GM19452 (cell line): ENCODE measurements at regions not wholly inside any gene's neighbourhood (a gene's known extent, or its start where the extent isn't known, plus 50 kb on each side); places are given as distances from the start of the nearest gene placed in this dataset.
A peak's percentile ranks its signal among the peaks of the same experiment; 100 is the strongest.

Experiments
- ATAC-seq: cut with Tn5 transposase; IDR thresholded peaks from one replicate; pipeline ENCODE4 v1.9.1; 2021; ENCODE audit not compliant: unreplicated experiment

DNA sequence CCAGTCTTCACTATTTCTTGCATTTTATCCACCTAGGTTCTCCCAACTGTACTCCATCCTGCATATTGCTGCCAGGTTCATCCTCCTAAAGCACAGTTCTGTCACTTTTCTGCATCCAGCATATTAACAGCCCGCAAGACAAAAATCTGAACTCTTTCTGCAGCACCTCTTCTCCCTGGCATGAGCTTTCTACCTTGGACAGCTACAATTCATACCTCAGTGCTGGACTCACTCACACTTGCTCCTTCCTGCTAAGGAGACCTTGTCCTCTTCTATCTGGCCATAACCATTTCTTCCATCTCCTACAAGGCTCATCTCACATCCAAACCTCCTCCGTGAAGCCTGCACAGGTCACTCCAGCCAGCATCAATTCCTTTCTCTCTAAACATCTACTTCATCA is 170.1 kb upstream of the GRIP1 start:
- no peak for ATAC-seq

DNA sequence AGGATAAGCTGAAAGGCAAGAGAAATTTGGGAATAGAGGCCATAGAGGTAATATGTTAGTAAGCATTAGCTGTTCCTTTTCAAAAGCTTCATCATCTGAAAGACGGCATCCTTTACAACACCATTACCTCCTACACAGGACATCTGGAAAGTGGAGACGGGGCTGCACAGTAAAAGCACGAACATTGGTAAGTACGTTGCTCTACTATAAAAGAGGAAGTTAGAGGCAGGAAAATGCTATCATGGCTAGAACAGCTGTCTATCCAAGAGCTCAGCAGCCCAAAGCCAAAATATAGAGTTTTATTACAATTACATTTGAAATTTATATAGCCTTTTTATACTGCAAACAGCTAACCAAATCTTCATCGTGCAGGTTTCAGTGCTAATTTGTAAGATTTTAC is 172.3 kb upstream of the GRIP1 start:
- ATAC-seq, result no peak

DNA sequence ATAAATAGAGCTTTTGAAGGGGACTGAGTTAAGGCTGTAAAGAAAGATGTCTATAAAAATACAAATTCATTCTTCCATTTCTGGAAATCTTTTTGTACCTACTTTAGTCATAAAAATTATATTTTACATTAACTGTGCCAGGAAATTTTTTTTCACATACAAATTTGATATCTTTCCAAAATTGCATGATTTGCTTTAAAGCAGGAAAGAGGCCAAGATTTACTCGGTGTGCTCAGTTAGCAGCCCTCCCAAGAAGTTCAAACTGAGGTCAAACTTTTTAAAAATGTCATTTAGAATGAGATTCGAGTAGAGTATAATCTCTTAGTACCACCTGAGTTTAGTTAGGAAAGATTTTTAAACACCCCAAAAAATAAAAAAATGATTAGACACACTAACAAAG is 173.2 kb upstream of the GRIP1 start:
- no peak for ATAC-seq

DNA sequence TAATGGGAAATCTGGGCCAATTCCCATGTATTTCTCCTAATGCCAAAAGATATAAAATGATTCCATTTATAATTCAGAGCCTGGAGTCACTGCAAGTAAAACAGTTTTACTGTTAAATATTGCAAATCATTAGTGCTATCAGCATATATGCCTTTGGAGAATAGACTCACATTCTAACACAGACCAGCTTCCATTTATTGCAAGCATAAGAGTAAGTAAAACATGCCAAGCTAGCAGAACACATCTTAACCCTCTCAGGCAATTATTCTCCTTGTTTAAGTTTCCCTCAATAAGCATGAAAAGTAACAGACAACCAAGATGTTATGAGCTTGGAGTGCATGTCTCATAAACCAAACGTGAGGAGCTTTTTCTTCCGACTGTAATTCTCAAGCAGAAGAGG is 173.9 kb upstream of the GRIP1 start:
- ATAC-seq, result no peak

DNA sequence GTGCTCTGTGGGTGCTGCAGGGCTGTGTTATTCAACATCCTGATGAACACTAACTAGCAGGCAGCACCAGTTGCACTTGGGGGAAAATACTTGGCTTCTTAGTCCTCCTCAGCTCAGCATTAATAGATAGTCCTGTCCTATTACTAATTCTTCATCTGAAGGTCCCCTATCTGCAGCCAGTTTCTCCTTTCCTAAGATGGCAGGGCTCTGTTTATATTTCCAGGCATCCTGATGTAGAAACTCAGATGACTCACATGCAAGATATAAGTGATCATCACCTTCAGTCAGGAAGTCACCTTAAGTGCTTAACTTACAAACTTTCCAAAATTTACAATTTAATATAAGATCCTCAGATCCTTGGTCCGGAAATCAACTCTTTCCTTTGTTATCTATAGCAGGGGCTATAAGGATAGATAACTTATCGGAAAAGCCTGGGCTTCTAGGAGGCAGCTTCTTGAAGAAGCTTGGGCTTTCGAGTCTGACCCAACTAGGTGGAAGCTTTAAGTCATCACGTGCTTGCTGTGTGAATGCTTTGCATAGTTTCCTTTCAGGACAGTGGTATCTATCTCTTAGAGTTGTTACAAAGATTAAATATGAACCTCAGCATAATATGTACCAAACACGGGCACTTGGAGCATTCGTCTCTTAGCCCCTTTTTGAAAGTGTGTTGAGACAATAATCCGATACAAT is 181.0 kb upstream of the GRIP1 start:
- ATAC-seq, result no peak

DNA sequence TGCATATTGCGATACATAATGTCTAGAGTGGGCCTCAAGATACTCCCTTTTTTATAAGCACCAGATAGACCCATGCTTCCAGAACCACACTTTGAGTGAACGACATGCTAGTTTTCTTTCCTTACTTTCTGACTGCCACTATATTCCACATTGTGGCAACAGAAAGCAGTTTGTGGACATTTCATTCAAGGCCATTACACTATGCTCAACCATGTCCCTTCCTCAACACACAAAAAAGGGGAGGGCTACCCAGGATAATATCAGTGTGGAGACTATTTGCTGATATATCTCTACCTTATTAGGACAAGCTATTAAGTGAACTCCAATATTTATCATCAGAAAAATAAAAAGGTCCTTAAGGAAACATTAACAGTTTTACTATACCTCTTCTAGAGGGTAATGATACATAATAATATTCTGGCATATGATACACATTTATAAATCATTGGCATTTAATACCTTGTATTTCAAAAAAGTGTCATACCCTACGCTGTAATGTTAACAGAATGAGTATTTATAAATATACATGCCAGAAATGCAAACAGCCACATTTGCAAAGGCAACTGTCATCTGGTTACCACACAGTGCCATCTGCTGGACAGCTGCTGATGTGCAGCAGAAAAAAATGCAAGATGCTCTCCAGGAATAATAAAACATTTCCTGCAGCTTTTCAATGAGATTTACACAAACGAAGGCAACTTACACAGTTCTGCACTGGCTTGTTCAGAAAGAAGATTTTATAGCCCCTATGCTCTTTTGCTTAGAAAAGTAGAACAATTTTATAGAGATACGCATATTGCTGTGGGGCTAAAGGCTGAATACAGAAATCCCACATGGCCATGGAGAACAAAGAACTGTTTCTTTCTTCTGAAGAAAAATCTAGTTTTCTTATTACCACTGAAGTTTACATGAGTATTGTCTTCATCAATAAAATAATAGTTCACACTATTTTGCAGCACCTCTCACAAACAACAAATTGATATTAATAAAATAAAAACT is 182.2 kb upstream of the GRIP1 start:
- ATAC-seq, result peak; percentile 66

DNA sequence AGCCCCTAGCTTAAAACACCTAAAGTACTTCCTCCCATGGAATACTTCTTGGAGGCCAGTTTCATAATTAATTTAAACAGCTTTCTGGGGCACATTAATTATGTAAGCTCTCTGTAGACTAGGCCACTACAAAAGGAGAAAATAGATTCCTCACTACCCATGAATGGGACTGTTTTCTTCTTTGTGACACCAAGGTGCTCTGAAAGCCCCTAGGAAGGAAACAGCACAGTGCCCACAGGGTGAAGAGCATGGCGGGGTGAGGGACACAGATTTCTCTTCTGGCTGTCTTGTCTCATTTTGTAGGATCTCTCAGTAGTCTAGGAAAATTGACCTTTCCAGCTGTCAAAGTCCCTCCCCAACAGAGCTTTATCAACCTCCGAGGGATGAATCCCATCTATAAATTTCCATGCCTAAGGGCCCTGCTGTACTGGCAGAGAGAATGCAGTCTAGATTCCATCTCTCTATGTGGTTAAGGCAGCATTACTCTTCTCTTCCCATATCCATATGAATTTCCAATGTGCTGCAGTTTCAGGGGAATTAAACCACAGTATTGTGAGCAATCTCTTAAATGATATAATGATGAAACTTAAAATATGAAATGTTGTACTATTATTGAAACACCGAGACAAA is 183.6 kb upstream of the GRIP1 start:
- ATAC-seq, result no peak

DNA sequence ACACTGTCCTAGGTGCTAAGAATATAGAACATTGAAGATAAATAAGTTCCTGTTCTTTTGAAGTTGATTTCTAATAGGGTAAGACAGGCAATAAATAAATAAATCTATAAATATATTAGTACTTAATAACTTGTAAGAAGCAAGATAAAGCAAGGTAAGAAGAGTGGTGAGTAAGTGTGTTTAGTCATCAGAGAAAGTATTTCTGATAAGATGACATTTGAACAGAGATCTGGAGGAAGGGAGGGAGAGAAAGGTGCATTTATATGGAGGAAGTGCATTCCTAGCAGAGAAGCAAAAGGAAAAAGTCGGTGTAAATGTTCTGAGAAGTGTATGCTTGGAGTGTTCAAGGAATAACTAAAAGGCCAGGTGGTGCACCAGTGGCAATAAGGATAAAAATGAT is 184.4 kb upstream of the GRIP1 start:
- ATAC-seq, result no peak

DNA sequence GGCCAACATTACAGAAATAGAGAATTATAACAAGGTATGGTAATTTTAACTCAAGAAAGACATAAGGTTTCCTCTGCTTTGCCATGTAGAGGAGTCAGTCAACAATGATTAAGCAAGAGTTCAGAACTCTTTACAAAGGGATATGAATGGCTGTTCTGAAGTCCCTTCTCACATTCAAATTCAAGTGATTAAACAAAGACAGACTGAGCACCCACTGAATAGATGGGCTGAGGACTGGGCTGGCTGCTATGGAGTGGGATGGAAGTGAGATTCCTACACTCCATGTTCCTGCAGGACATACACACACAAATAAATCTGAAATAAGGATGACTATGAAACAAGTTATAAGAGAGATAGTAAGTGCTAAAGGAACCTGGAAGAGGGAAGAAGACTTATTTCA is 199.0 kb upstream of the GRIP1 start:
- no peak for ATAC-seq

DNA sequence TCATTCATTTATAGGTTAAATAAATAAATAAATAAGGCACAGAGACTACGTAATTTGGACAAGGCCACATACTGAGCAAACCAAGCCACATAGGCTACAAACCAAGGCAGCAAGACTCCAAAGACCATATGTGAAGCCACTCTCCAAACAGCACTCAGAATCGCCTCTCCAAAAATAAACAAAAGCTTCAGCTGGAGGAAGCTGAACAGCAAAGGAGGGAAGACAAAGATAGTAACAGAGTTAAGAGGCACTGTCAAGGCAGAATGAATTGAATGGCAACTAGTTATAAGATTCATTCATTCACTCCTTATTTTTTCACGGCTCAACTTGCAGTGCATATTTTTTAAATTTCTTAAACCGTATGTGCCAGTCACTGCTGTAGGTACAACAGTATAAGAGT is 200.5 kb upstream of the GRIP1 start:
- no peak for ATAC-seq

DNA sequence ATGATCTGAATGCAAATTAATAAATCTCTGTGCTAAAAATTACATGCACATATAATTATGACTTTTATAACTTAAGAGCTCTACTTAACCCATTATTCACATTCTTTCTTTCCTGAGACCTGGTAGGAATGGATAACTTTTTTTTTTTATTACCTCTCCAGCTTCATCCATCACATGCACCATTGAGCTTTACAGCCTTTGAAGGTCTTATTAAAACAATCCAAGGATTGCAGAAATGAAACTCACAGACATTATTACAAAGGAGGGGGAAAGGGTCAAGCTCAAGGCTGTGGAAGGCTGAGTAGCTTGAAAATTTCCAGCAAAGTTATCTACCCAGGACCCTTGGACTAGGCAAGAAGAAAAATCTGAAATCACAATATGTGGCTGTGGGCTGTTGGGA is 202.5 kb upstream of the GRIP1 start:
- ATAC-seq, result no peak

DNA sequence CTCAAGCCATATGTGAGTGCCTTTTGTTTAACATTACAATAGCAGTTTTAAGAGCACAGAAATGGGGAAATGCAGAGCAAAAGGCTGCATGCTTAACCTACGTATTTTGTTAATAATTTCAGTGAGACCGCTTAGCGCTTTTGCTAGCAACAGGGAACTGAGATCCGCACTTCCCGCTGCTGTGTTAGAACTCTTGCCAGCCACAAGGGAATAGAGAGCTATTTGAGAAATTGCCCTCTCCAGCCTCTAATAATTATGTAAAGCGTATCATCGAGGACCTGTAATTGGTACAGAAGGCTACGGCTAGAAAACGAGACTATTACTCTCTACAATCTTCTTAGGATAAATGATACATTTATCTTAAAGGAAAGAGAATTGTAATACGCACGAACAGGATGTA is 205.2 kb upstream of the GRIP1 start:
- no peak for ATAC-seq

DNA sequence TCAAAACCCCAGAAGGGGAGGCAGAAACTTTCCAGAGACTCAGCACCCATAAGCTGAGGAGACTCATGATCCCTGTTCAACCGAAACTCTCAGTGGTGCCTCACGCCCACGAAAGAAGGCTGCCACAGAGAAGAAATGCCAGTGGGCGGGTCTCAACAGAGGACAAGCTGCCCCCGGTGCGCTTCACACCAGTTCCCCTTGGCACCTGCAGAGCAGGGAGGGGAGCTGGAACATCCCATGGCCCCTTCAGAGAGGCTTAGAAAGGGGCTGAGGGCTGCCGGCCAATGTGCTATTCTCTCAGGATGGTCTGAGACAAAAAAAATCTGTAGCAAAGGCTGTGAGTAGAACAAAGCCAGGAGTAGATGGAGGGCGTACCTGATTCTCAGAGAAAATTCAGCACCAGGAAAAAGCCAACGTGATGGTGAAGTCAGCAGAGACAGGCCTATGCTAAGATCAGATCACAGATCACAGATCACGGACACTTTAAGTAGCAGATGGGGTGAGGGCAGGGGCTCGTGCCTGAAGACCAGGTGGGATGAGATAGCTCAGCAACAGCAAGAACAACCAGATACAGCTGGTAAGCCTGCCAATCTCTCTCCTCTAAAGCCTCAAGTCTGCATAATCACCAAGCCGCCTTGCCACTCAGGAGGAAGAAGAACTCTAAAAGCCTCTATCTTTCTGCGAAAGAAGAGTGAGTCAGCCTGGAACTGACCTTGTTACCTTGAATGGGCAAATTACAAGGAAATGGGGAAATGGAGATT is 206.4 kb upstream of the GRIP1 start:
- ATAC-seq, result no peak

DNA sequence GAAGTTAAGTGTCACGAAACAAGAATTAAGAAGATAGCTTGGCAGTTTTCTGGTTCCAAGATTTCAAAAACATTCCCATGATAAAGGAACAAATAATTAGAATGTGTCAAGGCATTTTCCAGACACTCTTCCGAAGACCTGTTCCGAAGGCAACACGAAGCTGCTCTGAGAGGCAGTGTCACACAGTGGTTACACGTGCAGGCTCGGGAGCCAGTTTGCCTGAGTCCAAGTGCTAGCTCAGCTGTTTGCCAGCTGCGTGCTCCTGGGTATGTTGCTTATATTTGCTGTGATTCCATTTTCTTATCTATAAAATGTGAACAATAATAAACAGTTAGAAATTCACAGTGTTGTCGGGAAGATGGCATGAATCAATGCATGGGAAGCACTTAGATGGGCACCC is 217.9 kb upstream of the GRIP1 start:
- no peak for ATAC-seq

DNA sequence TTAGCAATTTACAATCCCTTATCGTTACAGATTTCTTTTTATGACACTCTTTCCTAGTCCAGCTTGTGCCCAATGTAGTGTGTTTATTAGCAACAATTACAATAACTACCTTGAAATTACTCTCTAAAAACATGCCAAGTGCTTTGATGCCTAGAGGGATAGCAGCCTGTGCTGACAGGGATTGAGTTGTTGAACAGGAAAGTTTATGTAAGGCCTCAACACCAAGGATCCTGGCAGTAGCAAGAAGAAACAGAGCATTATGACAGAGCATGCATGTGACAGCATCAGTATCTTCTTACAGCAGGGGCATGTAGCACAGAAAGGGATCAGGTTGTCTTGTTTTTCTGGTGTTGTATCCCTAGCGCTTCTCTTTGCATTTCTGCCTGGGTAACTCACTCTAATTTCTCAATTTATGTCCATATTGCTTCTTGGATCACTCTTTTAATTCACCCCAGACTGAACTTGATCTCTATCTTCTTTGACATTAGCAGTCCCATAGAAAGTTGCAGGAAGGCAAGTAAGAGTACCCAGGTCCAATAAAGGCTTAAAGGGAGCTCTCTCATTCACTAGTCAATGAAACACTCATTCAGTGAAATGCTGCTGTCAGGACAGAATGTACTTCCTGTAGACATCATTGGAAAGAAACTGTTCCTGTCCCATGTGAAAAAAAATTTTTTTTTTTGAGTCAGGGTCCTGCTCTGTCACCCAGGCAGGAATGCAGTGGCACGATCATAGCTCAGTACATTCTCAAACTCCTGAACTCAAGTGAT is 220.0 kb upstream of the GRIP1 start:
- no peak for ATAC-seq

DNA sequence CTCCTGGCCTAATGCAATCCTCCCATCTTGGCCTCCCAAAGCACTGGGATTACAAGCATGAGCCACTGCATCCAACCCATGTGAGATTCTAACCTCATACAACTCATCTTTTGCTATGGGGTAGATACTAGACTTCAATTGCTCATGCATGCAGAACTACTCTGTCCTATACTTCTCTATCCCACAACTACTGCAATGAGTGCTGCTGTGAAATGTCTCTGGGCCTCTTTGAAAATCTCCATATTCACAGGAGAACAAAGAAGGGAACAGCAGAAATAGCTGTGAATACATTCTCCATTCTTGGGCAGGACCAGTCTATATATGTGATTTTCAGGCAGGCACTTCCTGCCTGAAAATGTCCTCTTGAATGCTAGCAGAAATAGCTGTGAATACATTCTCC is 220.7 kb upstream of the GRIP1 start:
- no peak for ATAC-seq

DNA sequence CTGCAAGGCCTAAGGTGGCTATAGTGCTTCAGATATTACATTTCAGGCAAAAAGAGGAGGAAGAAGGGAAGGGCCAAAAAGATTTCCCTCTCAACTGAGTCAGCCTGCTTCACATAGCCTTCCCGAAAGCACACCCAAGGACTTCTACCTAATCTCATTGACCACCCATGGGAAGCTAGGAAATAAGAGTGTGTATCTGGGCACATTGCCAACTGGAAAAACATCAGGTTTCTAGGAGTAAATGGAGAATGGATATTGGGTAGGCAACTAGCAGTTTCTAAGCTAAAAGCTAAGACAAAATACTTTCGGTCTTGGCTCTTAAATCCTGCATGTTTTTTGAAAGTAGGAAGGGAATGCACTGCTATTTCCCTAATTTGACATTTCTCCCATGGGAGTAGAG is 221.7 kb upstream of the GRIP1 start:
- ATAC-seq, result no peak

DNA sequence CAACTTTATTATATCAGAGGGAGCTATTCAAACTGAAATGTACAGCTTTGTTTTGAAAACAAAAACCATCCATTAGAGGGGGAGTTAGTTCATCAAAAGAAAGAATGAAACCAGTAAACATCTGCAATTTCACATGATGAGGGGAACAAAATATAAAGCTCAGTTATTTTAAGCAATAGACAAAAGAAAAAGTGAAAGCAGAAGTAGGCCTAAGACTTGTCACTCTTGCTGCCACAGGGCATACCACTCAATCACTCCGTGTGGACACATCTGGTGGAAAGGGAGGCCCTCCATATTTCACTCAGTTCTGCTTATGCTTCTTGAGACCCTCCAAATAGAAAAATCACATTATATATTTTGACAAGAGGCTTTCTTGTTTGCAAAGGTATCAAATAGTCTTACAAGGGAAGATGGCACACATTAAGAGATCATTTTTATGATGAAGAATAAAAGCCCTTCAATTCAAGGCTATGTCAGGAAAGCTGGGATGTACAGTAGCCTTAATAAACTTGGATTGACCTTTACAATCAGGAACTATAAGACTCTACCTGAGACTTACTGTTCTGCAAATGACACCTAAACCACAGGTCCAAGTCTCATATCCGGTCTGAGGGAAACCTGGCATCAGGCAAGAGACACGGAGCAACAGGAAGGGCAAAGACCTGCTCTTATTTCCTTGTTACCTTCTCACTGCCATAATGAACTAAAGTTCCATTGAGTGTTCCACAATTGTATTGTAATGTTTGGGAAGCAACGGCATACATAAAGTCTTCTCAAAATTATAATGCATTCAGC is 222.5 kb upstream of the GRIP1 start:
- ATAC-seq, result peak; percentile 89

DNA sequence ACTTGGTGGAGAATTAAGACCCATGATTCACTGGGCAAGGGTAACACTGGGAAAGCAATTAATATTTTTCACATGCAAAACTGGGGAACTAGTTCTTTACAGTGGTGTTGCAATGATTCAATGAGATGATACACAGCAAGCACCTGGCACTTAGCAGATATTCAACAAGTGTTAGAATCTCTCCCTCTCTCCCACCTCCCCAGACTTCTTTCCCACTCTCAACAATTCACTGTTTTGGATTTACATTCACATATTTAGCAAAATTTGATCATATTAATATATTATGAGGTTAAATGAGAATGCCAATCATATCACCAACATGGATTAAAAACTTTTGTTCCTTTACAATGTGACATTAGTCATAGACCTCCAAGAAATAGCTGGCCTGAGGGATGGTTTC is 223.1 kb upstream of the GRIP1 start:
- no peak for ATAC-seq
